ENCODE measurements at regions not wholly inside any gene's neighbourhood (a gene's known extent, or its start where the extent isn't known, plus 50 kb on each side); places are given as distances from the start of the nearest gene placed in this dataset.

DNA sequence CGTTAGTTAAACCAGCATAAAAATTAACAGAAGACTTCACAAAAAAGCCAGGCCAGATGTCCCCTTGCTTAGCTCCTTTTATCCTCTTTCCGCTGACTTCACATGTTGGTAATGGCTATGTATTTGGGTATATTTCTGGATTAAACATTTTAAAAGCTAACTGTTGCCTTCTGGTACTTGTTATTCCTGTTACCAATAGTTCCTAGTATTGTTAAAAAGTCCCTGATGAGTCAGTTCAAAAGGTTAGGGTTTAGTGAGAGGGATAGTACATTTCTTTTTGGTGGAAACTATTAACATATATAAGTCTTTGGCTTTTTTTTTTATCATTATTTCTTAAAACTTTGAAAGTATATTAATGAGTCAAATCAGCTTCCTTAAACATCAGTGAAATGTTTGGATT is 103.2 kb upstream of the ELL2 start:
- no peak for DNase-seq

DNA sequence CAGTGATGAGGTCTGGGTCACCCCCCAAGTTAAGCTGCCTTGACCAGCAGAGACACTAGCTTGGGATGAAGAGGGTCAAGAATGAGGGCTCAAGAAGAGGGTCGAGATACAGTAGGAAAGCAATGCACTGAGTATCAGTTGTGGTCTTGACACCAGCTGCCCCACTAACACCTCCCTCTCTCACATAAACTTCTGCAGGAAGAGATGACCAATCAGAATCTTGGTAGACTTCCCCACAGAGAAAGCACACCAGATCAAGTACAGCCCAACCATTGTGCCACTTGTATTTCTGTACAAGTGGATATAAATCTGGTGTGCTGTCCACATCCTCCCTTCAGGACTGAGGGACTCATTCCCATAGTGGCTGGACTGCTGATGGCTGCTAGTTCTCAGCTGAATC is 101.2 kb upstream of the ELL2 start:
- no peak for DNase-seq

DNA sequence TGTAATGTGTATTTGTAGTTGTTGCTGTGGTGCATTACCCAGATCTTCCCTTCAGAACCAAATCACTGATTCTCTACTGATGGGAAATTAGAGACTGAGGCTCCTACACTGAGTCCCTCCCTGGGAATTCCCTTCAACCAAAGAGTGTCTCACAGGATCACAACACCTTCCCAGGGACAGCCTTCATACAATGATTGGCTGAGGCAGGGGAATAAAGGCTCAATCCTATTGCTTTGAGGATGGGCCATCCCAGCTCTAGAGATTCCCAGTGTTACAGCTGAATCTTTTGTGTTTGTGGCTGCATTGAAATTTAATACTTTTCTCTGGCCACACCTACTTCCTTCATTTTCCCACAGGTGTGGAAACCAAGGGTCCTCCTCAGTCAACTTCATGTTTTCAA is 96.4 kb upstream of the ELL2 start:
- no peak for DNase-seq

- no peak for DNase-seq
Observed at GRCh38 chr5:96054311-96055030, 92.8 kb upstream of the ELL2 start.

GRCh38 chr5:96053063-96053735 is 91.5 kb upstream of the ELL2 start:
- no peak for DNase-seq

GRCh38 chr5:96052374-96052773 is 90.7 kb upstream of the ELL2 start:
- no peak for DNase-seq

- no peak for DNase-seq
Observed at GRCh38 chr5:96051401-96051830, 89.8 kb upstream of the ELL2 start.

- no peak for DNase-seq
Observed at GRCh38 chr5:96050273-96050880, 88.7 kb upstream of the ELL2 start.

DNA sequence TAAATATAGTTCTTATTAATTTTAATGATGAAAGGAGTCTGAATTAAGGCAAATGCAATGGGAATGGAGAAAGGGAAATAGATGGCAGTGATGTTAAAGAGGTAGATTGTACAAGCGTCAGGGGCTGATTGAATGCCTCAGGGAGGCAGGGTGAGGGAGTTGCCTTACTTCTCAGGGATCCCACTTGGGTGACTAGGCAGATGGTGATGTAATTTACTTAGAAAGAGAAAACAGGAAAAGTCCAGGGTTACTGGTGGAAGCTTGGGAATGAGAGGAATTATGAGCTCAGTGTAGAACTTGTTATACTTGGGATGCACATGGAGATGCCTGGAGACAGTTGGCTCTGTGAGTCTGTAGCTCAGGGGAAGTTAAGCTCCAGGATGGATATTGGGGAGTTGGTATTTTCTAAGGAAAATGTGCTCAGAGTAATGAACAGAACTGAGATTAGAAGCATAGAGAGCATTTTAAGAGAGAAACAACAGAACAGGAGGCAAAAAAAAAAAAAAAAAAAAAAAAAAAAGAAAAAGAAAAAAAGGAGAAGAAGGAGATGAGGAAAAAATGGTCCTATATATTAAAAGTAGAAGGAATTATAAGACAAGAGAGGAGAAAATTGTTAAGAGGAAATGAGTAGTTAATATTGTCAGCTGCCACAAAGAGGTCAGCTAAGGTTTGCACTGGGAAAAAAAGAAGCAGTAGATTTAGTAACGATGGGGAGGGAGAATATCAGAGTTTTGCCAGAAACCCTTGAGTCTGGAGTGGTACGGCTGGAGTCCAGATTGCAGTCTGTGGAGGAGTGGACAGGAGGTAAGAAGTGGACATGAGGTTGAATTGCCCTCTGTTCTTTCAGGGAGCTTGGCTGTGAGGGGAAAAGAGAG is 88.0 kb upstream of the ELL2 start:
- DNase-seq = no peak

GRCh38 chr5:96048763-96049162 is 87.1 kb upstream of the ELL2 start:
- no peak for DNase-seq

DNA sequence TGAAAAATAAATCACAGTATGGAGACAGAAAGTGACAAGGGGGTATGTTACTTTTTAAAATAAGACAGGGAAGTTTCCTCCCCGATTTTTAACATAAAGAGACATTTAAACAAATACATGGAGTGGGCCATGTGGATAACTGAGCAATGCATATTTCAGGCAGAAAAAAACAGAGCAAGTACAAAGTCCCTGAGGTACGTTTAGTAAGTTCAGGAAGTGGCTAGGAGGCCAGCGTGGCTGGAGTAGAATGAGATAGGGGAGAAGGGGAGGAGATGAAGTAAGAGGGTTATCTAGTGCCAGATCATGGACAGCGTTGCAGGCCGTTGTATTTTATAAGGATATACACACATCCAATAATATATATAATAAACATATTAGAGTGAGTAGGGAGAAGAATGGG is 84.2 kb upstream of the ELL2 start:
- DNase-seq = no peak

- no peak for DNase-seq
Observed at GRCh38 chr5:96043446-96043845, 81.8 kb upstream of the ELL2 start.

GRCh38 chr5:96037128-96037527 is 75.5 kb upstream of the ELL2 start:
- DNase-seq = no peak

GRCh38 chr5:96036301-96036700 is 74.7 kb upstream of the ELL2 start:
- DNase-seq = no peak

DNA sequence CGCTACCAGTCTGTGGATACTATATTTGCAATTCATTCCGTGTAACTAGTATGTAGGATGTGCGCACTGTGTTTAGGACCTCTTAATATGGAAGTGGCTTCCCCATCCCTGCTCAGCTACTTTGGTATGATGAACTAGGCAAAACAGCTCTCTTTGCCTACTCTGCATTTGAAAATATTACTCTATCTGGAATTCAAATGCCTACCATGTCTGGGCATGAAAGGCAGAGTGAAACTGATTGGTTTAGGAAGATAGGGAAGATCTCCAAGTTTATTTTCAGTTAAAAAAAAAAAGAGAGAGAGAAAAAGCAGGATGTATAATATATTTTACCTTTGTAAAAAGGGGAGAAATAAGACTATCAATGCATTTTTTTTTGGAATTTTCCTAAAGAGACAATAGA is 74.1 kb upstream of the ELL2 start:
- no peak for DNase-seq

DNA sequence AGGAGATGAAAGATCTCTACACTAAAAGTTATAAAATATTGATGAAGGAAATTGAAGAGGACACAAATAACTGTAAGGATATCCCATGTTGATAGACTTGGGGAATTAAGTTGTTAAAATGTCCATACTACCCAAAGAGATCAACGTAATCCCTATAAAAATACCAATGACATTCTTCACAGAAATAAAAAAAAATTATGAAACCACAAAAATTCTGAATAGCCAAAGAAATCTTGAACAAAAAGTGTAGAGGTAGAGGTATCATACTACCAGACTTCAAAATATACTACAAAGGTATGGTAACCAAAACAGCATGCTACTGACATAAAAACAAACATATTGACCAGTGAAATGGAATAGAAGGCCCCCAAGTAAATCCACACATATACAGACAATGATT is 71.5 kb upstream of the ELL2 start:
- DNase-seq = no peak

- DNase-seq = no peak
Observed at GRCh38 chr5:96031811-96032261, 70.2 kb upstream of the ELL2 start.

GRCh38 chr5:96031180-96031579 is 69.5 kb upstream of the ELL2 start:
- DNase-seq = no peak

DNA sequence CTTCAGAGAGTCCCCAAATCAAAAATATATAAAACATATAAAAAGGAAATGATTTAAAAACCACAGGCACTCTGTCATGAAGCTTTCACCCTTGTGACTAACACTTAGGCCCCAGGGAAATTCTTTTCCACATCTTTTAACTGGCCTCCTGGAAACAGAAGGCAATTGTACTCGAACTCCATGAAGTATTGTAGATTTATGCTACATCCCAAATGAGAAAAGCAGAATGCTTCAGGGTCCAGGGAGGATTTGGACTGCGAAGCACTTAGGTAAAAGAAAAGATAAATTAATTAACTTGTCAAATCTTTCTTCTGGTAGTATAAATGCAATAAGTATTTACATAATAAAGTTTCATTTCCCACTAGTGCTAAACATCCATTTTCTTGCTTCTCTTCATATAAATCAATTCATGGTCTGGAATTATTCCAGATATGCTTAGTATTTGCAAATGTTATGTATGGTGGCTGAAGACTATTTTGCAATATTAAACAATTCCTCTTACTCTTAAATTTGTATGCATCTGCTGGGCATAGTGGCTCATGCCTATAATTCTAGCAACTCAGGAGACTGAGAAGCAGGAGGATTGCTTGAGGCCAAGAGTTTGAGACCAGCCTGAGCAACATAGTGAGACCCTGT is 64.9 kb upstream of the ELL2 start:
- DNase-seq = no peak

DNA sequence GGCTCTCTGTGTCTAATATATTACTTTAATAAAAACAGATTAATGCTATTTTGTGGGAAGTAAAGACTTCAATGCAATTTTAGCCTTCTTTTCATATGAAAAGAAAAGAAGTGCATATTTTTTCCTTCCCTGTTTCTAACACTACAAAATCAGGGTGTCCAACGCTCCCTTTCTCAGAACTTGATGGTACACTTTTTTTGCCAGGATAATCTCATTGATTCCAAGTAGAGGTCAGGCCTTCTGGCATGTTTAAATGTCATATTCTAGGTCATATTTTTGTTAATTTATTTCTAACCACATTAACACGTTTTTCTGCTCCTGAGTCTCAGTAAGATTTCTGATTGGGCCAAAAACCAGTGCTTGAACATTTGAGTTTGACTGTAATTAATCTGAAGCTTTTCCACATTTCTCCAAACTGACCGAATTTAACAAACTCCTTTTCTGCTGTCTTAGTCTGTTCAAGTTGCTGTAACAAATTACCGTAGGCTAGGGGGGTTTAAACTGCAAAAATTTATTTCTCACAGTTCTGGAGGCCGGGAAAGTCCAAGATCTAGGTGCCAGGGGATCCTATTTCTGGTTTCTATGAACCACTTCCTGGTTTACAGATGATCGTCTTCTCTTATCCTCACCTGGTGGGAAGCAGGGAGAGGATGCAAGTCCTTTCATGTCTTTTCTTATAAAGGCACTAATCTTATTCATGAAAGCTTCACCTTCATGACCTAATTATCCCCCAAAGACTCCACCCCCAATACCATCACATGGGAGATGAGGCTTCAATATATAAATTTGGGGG is 63.2 kb upstream of the ELL2 start:
- no peak for DNase-seq

- no peak for DNase-seq
Observed at GRCh38 chr5:96023518-96023917, 61.9 kb upstream of the ELL2 start.

DNA sequence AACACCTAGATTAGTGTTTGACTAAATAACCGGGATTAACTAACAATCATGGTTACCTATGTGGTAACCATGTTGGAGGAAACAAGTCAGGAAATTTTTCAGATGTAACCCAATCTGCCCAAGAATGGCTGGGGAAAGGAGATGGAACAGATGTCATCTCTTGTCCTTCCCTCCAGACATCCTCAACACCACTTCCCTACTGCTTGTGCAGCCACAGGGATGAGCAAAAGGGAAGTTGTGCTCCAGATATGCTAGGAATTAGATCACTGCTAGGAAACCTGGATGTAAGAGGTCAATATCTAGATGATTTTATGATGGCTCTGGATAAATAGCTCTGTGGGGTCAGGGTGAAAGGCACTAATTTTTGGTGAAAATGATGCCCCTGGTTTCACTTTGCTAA is 61.3 kb upstream of the ELL2 start:
- no peak for DNase-seq
